Tibial nerve (tissue), 4 donors: ENCODE measurements at regions not wholly inside any gene's neighbourhood (a gene's known extent, or its start where the extent isn't known, plus 50 kb on each side); places are given as distances from the start of the nearest gene placed in this dataset.

Experiments used
- DNase-seq, 2 donors: peaks; one replicate each; pipeline ENCODE4 v3.0.0-alpha.2; 2019; ENCODE audit warnings: low spot score in 2 of 2
- H3K27ac ChIP-seq, 4 donors: fragments of 200-600 bp; sonication (generic) in 3 of 4; one replicate each; pipeline ENCODE4 v1.5.1; 2017 to 2019; ENCODE audit warnings: mild to moderate bottlenecking in 1 of 4
- H3K27me3 ChIP-seq, 2 donors: fragments of 200-600 bp; sonication (generic) in 1 of 2; one replicate each; pipeline versions ENCODE4 v1.5.1 to v1.6.0; 2017 to 2019
- H3K36me3 ChIP-seq, 3 donors: fragments of 200-600 bp; sonication (generic); one replicate each; pipeline ENCODE4 v1.5.1; 2018 to 2019
- H3K4me1 ChIP-seq, 4 donors: fragments of 200-600 bp; sonication (generic) in 3 of 4; one replicate each; pipeline ENCODE4 v1.5.1; 2017 to 2019
- H3K4me3 ChIP-seq, 4 donors: fragments of 200-600 bp; sonication (generic) in 3 of 4; one replicate each; pipeline ENCODE4 v1.5.1; 2017 to 2019; ENCODE audit warnings: mild to moderate bottlenecking in 1 of 4, moderate library complexity in 1 of 4
- H3K9me3 ChIP-seq, 4 donors: fragments of 200-600 bp; sonication (generic) in 3 of 4; one replicate each; pipeline ENCODE4 v1.5.1; 2017 to 2019
- EP300 ChIP-seq, 2 donors: sonication (generic); formaldehyde crosslinking; IDR thresholded peaks; one replicate each; pipeline ENCODE4 v1.6.1; 2017; ENCODE audit warnings: antibody characterized with exemption in 2 of 2, mild to moderate bottlenecking in 1 of 2
- POLR2A ChIP-seq, 2 donors: fragments of 450-650 bp; IDR thresholded peaks; one replicate each; pipeline ENCODE4 v1.6.1; 2017; ENCODE audit warnings: antibody characterized with exemption in 2 of 2, mild to moderate bottlenecking in 2 of 2, moderate library complexity in 2 of 2
- WGBS, 2 donors: methylation state at CpG; one replicate each; pipeline ENCODE4 v1.1.5; 2018; 5-methylcytosine and 5-hydroxymethylcytosine counted together
- TF ChIP-seq, protein P1 (sequence below), 5 experiments: fragments of 200-600 bp in 3 of 5; fragments of 450-650 bp in 2 of 5; sonication (generic) in 3 of 5; IDR thresholded peaks; one replicate each; pipeline ENCODE4 v1.5.1; 2016 to 2019; ENCODE audit warnings: antibody characterized with exemption in 5 of 5, mild to moderate bottlenecking in 3 of 5, moderate library complexity in 2 of 5

DNA sequence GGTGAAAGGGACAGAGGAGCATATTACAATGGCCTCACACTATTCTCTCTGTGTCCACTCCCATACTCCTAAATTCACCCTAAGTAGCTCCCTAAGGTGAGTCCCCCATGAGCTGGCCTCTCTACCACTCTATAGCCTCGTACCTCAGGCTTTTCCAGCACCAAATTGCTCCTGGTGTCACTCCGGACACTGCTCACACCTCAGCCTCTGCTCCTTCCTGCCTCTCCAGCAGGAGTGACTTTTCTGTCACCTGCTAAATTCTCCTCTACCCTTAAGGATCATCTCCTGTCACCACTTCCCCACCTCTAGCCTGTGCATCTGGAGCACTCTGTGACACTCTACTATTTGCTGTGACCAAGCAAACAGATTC is 65.8 kb upstream of the CAMK1G start:
- no peak for DNase-seq
- Histone ChIP-seq H3K4me1 (no peaks in the 10 kb centered on the region), H3K36me3 (no peaks in the 10 kb centered on the region), H3K9me3 (no peaks in the 10 kb centered on the region), H3K27me3 (peaks cover 0 to 6% of the 10 kb centered on the region in 2 donors), H3K4me3 (no peak overlapping the region), H3K27ac (no peak overlapping the region)
- 32 to 59% methylated on average over 2 of the region's 2 CpGs for WGBS, 2 donors
- no peak for TF ChIP-seq POLR2A (IDR thresholded peaks at IDR 0.05)
- TF ChIP-seq EP300 (IDR thresholded peaks at IDR 0.05) = no peak
- TF ChIP-seq, protein P1, sequence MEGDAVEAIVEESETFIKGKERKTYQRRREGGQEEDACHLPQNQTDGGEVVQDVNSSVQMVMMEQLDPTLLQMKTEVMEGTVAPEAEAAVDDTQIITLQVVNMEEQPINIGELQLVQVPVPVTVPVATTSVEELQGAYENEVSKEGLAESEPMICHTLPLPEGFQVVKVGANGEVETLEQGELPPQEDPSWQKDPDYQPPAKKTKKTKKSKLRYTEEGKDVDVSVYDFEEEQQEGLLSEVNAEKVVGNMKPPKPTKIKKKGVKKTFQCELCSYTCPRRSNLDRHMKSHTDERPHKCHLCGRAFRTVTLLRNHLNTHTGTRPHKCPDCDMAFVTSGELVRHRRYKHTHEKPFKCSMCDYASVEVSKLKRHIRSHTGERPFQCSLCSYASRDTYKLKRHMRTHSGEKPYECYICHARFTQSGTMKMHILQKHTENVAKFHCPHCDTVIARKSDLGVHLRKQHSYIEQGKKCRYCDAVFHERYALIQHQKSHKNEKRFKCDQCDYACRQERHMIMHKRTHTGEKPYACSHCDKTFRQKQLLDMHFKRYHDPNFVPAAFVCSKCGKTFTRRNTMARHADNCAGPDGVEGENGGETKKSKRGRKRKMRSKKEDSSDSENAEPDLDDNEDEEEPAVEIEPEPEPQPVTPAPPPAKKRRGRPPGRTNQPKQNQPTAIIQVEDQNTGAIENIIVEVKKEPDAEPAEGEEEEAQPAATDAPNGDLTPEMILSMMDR (IDR thresholded peaks at IDR 0.05) = no peak

GRCh38 chr1:209519786-209520185 is 63.7 kb upstream of the CAMK1G start:
- no peak overlapping the region for H3K4me3 ChIP-seq
- no peak for DNase-seq
- 87 to 95% methylated on average over 4 of the region's 4 CpGs for WGBS, 2 donors
- H3K27ac ChIP-seq = no peak overlapping the region
- H3K36me3 ChIP-seq = no peaks in the 10 kb centered on the region
- H3K4me1 ChIP-seq = no peaks in the 10 kb centered on the region
- H3K9me3 ChIP-seq = no peaks in the 10 kb centered on the region
- peaks cover 0 to 6% of the 10 kb centered on the region in 2 donors for H3K27me3 ChIP-seq
- TF ChIP-seq, protein P1 (IDR thresholded peaks at IDR 0.05) = no peak
- no peak for TF ChIP-seq POLR2A (IDR thresholded peaks at IDR 0.05)
- no peak for TF ChIP-seq EP300 (IDR thresholded peaks at IDR 0.05)

DNA sequence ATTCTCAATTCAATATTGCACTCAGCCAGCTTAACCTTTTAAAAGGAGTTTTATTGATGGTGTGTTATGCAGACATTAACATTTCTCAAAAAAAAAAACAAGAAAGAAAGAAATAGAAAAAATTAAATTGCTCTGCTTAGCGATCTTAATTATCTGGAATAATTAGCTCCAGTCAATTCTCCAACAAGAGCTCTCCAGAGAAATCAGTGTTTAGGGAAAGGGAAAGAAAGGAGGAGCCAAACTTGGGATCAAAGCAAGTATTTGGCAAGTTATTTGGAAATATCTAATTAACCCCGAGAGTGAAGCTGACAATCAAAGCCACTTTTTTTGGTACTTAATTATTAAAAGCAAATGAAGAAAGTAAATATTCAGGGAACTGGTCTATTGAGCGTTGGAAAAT is 60.7 kb upstream of the CAMK1G start:
- no peak overlapping the region for H3K4me3 ChIP-seq
- peaks cover 0 to 6% of the 10 kb centered on the region in 2 donors for H3K27me3 ChIP-seq
- H3K36me3 ChIP-seq = no peaks in the 10 kb centered on the region
- no peak for TF ChIP-seq EP300 (IDR thresholded peaks at IDR 0.05)
- TF ChIP-seq POLR2A (IDR thresholded peaks at IDR 0.05) = no peak
- TF ChIP-seq, protein P1 (IDR thresholded peaks at IDR 0.05) = no peak
- H3K4me1 ChIP-seq = no peaks in the 10 kb centered on the region
- 41 to 49% methylated on average over 3 of the region's 3 CpGs for WGBS, 2 donors
- no peak for DNase-seq
- no peaks in the 10 kb centered on the region for H3K9me3 ChIP-seq
- no peak overlapping the region for H3K27ac ChIP-seq

GRCh38 chr1:209526137-209526536 is 57.4 kb upstream of the CAMK1G start:
- H3K4me3 ChIP-seq = no peak overlapping the region
- H3K4me1 ChIP-seq = no peaks in the 10 kb centered on the region
- H3K27me3 ChIP-seq = peaks cover 0 to 6% of the 10 kb centered on the region in 2 donors
- TF ChIP-seq, protein P1 (IDR thresholded peaks at IDR 0.05) = no peak
- TF ChIP-seq POLR2A (IDR thresholded peaks at IDR 0.05) (no peak), EP300 (IDR thresholded peaks at IDR 0.05) (no peak)
- H3K36me3 ChIP-seq = no peaks in the 10 kb centered on the region
- H3K9me3 ChIP-seq = no peaks in the 10 kb centered on the region
- 45 to 65% methylated on average over 2 of the region's 2 CpGs for WGBS, 2 donors
- no peak for DNase-seq
- H3K27ac ChIP-seq = no peak overlapping the region

DNA sequence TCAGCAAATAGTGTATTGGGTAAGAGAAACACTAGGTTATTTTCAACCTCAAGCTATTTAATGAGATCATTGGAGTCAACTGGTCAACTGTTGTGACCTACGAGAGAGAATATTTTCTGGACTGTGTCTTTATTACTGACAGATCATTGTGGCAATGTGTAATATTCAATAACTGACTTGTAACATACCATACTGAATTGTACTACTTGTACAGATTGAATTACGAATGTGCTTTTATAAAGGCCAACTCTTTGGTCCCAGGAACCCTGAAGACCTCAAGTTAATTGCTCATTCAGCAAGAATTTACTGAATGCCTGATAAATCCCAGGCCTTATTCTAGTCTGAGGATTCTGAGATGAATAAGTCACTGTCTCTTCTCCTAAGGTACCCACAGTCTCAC is 56.1 kb upstream of the CAMK1G start:
- Histone ChIP-seq H3K4me1 (no peaks in the 10 kb centered on the region), H3K36me3 (no peaks in the 10 kb centered on the region), H3K27ac (no peak overlapping the region), H3K9me3 (no peaks in the 10 kb centered on the region), H3K27me3 (no peaks in the 10 kb centered on the region), H3K4me3 (no peak overlapping the region)
- 43% methylated on average over 2 of the region's 2 CpGs for WGBS, 2 donors
- no peak for DNase-seq
- TF ChIP-seq POLR2A (IDR thresholded peaks at IDR 0.05) (no peak), EP300 (IDR thresholded peaks at IDR 0.05) (no peak)
- TF ChIP-seq, protein P1 (IDR thresholded peaks at IDR 0.05) = no peak
